Muscle layer of colon (tissue), 2 donors: ENCODE measurements at regions not wholly inside any gene's neighbourhood (a gene's known extent, or its start where the extent isn't known, plus 50 kb on each side); places are given as distances from the start of the nearest gene placed in this dataset.

ENCODE experiments used
- H3K27ac ChIP-seq: one replicate; pipeline ENCODE4 v1.7.0; 2013; ENCODE audit warnings: low read depth, mild to moderate bottlenecking, low read length, moderate library complexity
- H3K27me3 ChIP-seq, 2 donors: one replicate each; pipeline ENCODE4 v1.7.0; 2013; ENCODE audit warnings: low read length in 2 of 2, mild to moderate bottlenecking in 2 of 2; ENCODE audit not compliant: insufficient read depth in 2 of 2, control insufficient read depth in 1 of 2
- H3K36me3 ChIP-seq: one replicate; pipeline ENCODE4 v1.7.0; 2013; ENCODE audit warnings: mild to moderate bottlenecking, low read length; ENCODE audit not compliant: insufficient read depth
- H3K4me1 ChIP-seq: one replicate; pipeline ENCODE4 v1.7.0; 2013; ENCODE audit warnings: mild to moderate bottlenecking, low read length; ENCODE audit not compliant: insufficient read depth
- H3K4me3 ChIP-seq, 2 donors: one replicate each; pipeline ENCODE4 v1.7.0; 2013; ENCODE audit warnings: low read length in 2 of 2, low read depth in 1 of 2, mild to moderate bottlenecking in 1 of 2, moderate library complexity in 1 of 2
- H3K9ac ChIP-seq: one replicate; pipeline ENCODE4 v1.7.0; 2013; ENCODE audit warnings: low read length
- H3K9me3 ChIP-seq: one replicate; pipeline ENCODE4 v1.7.0; 2013; ENCODE audit warnings: mild to moderate bottlenecking, low read length
- donor health status: abdominal sarcoma.
- donor health status: Adenocarcinoma of cecum.

DNA sequence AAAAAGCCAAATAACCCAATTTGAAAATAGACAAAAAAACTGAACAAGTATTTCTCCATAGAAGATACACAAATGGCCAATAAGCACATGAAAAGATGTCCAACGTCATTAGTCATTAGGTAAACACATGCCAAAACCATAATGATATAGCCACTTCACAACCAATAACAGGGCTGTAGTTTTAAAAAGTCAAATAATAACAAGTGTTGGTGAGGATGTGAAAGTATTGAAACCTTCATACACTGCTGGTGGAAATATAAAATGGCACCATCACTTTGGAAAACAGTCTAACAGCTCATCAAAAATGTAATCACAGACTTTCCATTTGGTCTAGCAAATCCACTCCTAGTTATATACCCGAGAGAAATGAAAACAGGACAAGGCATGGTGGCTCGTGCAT, 144.2 kb upstream of the CYP1B1 start:
- no peak overlapping the region for H3K27ac ChIP-seq

DNA sequence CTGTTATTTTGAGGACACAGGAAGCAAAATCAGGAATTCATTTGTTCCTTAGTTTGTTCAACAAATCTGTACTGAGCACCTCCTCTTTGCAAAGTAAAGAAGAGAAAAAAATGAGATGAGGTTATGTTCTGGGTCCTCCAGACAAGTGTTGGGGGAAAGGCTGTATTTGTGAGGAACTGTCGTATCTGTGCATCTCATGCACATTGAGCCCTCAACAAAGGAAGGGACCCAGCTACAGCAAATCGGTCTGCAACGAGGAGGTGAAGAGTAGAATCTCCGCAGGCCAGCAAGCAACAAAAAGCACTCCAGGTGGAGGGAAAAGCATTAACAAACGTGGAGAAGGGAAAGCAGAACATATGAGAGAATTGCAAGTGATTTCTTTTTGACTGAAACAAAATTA, 143.0 kb upstream of the CYP1B1 start:
- H3K4me1 ChIP-seq = peaks cover 29% of the 10 kb centered on the region
- H3K9me3 ChIP-seq = no peaks in the 10 kb centered on the region
- H3K27ac ChIP-seq = no peak overlapping the region
- H3K9ac ChIP-seq = no peak overlapping the region
- no peaks in the 10 kb centered on the region for H3K36me3 ChIP-seq
- no peak overlapping the region for H3K4me3 ChIP-seq
- H3K27me3 ChIP-seq = no peaks in the 10 kb centered on the region

More for the DNA sequence above, 144.2 kb upstream of the CYP1B1 start:
- Histone ChIP-seq H3K4me3 (no peak overlapping the region), H3K4me1 (peaks cover 29% of the 10 kb centered on the region), H3K36me3 (no peaks in the 10 kb centered on the region), H3K27me3 (no peaks in the 10 kb centered on the region), H3K9me3 (no peaks in the 10 kb centered on the region), H3K9ac (no peak overlapping the region)

DNA sequence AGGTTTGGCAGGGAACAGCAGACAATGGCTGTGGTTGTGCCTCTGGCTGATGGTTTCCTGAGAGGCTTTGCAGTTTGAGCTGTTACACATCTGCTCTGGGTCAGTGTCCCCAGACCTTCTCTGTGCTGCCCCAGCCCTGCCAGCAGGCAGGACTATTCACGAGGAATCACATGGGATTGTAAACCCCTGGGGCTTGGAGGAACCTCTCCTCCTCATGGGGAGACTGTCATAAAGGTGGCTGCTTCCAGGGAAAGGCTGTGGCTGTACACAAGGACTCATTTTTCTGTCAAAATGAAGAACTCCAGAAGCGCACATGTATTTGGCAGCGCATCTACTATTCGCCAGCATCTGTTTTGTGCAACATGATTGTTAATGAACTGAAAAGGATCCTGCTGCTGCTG, 142.6 kb upstream of the CYP1B1 start:
- H3K9ac ChIP-seq = no peak overlapping the region
- no peak overlapping the region for H3K4me3 ChIP-seq
- H3K27ac ChIP-seq = no peak overlapping the region
- no peaks in the 10 kb centered on the region for H3K9me3 ChIP-seq
- H3K36me3 ChIP-seq = no peaks in the 10 kb centered on the region
- H3K27me3 ChIP-seq = no peaks in the 10 kb centered on the region
- H3K4me1 ChIP-seq = peaks cover 29% of the 10 kb centered on the region

DNA sequence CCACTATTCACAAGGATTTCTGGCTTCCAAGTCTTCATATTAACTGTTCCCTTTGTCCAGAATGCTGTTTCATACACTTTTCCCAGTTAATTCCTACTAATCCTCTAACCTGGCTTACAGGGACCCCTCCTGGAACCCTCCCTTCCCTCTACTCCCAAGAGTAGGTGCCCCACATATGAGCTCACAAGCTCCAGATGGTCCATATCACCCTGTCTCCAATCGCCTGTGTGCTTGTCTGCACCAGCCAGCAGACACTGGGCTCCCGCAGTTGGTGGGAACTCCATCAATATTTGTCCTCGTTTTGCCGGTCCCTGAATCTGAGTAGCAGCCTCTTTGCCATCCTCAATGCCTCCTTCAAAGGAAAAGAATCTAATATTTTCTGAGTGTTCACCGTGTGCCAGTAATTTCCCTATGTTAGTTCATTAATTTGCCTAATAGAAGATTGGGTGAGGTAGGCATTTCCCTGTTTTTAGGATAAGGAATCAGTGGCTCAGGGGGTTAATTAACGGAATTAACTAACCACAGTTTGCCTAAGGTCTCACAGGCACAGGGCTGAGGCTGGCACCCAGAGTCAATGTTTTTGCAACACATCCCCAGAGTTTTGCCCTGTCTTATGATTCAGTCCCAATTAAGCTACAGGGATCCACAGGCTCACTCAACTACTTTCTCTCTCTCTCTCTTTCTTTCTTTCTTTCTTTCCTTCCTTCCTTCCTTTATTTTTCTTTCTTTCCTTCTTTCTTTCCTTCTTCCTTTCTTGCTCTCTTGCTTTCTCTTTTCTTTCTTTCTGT, 141.6 kb upstream of the CYP1B1 start:
- H3K4me3 ChIP-seq = no peak overlapping the region
- H3K9ac ChIP-seq = no peak overlapping the region
- no peaks in the 10 kb centered on the region for H3K27me3 ChIP-seq
- H3K27ac ChIP-seq = no peak overlapping the region
- H3K36me3 ChIP-seq = no peaks in the 10 kb centered on the region
- no peaks in the 10 kb centered on the region for H3K9me3 ChIP-seq
- H3K4me1 ChIP-seq = peaks cover 29% of the 10 kb centered on the region

DNA sequence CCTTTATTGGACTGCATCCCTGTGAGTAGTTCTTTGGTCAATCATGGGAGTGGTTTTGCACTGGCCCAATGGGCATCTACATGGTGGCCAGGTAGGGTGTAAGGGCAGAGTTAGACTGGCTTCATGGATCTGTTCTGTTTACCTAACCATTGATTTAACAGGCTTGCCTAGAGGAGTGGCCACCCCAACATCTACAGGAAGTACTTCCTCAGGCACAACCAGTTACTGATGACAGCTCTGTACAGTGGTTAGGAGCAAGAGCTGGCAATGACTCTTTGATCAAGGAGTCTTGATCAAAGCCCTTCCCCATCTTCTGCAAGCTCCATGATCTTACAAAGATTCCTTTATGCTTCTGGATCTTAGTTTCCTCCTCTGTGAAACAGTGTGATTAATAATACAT, 140.9 kb upstream of the CYP1B1 start:
- Histone ChIP-seq H3K4me3 (no peak overlapping the region), H3K36me3 (no peaks in the 10 kb centered on the region), H3K9ac (no peak overlapping the region), H3K27me3 (no peaks in the 10 kb centered on the region), H3K27ac (no peak overlapping the region), H3K4me1 (peaks cover 29% of the 10 kb centered on the region), H3K9me3 (no peaks in the 10 kb centered on the region)

DNA sequence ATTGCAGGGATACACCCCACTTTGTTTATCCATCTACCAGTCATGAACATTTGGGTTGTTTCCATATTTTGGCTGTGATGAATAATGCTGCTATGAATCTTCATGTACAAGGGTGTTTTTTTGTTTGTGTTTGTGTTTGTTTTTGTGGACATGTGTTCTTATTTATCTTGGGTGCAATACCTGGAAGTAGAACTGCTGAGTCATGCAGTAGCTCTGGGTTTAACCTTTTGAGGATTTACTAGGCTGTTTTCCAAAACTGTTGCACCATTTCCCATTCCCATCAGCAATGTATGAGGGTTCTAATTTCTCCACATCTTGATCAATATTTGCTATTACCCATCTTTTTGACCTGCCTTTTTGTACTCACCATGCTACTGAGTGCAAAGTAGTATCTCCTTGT, 140.0 kb upstream of the CYP1B1 start:
- Histone ChIP-seq H3K9ac (no peak overlapping the region), H3K27ac (no peak overlapping the region), H3K4me1 (peaks cover 29% of the 10 kb centered on the region), H3K9me3 (no peaks in the 10 kb centered on the region), H3K4me3 (no peak overlapping the region), H3K27me3 (no peaks in the 10 kb centered on the region), H3K36me3 (no peaks in the 10 kb centered on the region)

DNA sequence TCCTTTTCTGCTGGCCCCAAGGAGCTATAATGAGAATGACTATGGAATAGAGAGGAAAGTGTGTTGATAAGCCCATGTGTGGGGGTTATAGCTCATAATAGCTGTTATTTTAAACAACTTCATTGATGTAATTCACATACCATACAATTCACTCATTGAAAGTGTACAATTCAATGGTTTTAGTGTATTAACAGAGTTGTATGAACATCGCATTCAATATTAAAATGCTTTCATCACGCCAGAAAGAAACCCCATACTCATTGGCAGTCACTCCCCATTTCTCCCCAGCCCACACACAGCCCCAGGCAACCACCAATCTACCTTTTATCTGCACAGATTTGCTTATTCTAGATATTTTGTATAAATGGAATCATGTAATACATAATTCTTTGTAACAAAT, 139.6 kb upstream of the CYP1B1 start:
- Histone ChIP-seq H3K27ac (no peak overlapping the region), H3K36me3 (no peaks in the 10 kb centered on the region), H3K4me1 (peaks cover 29% of the 10 kb centered on the region)

DNA sequence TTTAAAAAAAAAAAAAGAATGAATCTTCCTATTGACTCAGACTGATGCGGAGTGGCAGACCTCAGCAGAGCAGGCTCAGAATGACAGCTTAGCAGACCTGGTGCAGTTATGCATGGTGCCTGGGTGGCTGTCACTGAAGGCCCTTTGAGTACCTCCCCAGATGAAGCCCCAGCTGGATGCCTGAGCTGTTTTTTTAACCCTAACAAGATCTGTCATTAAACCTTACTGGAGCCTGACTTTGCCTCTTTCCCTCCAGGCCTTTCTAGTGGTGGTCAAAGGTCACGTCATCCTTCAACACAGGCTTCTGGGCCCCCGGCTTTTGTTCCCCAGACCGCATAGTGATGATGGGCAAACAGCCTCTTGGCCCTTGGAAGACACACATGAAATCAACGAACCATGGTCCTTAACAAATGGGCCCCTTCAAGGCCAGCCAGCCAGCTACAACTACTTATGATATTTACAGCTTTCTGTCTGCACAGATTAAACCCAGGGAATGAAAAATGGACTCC, 138.3 kb upstream of the CYP1B1 start:
- Histone ChIP-seq H3K27ac (no peak overlapping the region), H3K9ac (no peak overlapping the region), H3K4me1 (peaks cover 25% of the 10 kb centered on the region), H3K36me3 (no peaks in the 10 kb centered on the region), H3K27me3 (no peaks in the 10 kb centered on the region), H3K9me3 (no peaks in the 10 kb centered on the region), H3K4me3 (no peak overlapping the region)

More for the DNA sequence above, 139.6 kb upstream of the CYP1B1 start:
- Histone ChIP-seq H3K27me3 (no peaks in the 10 kb centered on the region), H3K9me3 (no peaks in the 10 kb centered on the region), H3K4me3 (no peak overlapping the region), H3K9ac (no peak overlapping the region)

DNA sequence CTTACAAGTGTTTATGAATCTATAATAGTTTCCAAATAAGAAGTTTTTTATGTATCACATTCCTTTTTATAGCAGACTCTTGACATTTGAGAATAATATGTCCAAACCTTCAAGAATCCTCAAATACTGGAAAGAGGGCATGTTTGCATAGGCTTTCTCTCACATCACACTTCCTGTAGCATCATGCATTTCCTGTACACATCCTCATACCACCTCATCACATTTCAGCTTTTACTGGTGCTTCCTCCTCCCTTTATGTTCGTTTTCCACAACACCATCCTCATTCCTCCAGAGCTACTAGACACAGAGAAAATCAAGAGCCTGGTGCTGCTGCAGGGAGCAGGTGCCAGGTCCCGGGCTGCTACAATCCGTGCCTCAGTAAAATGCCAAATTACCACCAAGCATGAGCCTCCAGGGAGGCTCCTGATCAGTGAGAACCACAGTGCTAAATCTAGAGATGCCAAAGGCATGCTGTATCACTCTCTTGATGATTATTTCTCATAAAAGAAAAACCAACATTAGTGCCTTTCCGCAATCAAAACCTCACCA, 137.7 kb upstream of the CYP1B1 start:
- Histone ChIP-seq H3K27me3 (no peaks in the 10 kb centered on the region), H3K4me3 (no peak overlapping the region), H3K27ac (no peak overlapping the region), H3K9ac (no peak overlapping the region), H3K36me3 (no peaks in the 10 kb centered on the region), H3K4me1 (peaks cover 20% of the 10 kb centered on the region), H3K9me3 (no peaks in the 10 kb centered on the region)

DNA sequence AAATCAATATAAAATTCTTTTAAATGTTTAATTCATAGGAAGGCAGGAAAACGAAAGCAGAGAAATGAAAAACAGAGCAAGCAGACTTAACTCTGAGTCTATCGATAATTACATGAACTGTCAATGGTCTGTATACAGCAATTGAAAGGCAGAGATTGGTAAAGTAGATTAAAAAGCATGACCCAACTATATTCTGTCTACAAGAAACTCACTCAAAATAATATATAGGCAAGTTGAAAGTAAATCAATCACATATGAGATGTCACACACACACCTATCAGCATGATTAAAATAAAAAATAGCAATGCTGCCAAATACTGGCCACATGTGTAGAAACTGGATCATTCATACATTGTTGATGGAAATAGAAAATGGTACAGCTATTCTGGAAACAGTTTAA, 136.4 kb upstream of the CYP1B1 start:
- Histone ChIP-seq H3K27me3 (no peaks in the 10 kb centered on the region), H3K4me3 (no peak overlapping the region), H3K9ac (no peak overlapping the region), H3K9me3 (no peaks in the 10 kb centered on the region), H3K4me1 (peaks cover 7% of the 10 kb centered on the region), H3K36me3 (no peaks in the 10 kb centered on the region), H3K27ac (no peak overlapping the region)

DNA sequence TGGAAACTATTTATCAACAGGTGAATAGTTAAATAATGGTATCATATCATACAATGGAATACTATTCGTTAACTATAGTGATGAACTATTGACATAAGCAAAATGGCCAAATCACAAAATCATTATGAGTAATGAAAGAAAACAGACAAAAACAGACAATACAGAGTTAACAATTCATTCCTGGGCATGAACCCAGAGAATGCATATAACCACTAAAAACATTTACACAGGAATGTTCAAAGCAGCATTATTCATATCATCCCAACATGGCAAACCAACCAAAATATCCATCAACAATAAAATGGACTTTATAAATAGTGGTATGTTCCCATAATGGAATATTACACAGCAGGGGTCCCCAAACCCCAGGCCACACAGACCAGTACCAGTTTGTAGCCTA, 131.2 kb upstream of the CYP1B1 start:
- Histone ChIP-seq H3K27ac (no peak overlapping the region), H3K27me3 (no peaks in the 10 kb centered on the region), H3K4me3 (no peak overlapping the region), H3K36me3 (no peaks in the 10 kb centered on the region), H3K9ac (no peak overlapping the region), H3K4me1 (peaks cover 4% of the 10 kb centered on the region), H3K9me3 (no peaks in the 10 kb centered on the region)

DNA sequence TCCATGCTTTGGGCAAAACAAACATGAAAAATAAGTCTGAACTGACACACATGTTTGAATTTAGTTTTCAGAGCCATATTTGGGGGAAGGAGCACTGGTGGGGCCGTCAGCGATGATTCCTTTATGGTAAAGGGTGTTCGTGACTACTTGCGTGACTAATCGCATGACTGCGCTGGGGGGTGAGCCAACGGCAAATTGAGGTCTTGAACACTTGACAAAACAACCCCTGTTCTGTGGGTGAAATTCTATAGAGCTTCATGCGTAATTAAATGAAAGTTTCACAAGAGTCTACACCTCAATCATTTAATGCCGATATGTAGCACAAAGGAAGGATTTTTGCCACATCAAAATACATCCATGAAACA, 127.5 kb upstream of the CYP1B1 start:
- Histone ChIP-seq H3K9ac (no peak overlapping the region), H3K4me1 (peaks cover 32% of the 10 kb centered on the region)

More for the DNA sequence above, 127.5 kb upstream of the CYP1B1 start:
- H3K4me3 ChIP-seq = no peak overlapping the region
- H3K36me3 ChIP-seq = no peaks in the 10 kb centered on the region
- no peaks in the 10 kb centered on the region for H3K9me3 ChIP-seq
- no peaks in the 10 kb centered on the region for H3K27me3 ChIP-seq
- no peak overlapping the region for H3K27ac ChIP-seq
